ENCODE measurements at regions not wholly inside any gene's neighbourhood (a gene's known extent, or its start where the extent isn't known, plus 50 kb on each side); places are given as distances from the start of the nearest gene placed in this dataset.
"Not testable (repeated sequence)": the region's sequence is repeated elsewhere in the genome, so short reads cannot be mapped to it uniquely, and the experiment has no call there.

DNA sequence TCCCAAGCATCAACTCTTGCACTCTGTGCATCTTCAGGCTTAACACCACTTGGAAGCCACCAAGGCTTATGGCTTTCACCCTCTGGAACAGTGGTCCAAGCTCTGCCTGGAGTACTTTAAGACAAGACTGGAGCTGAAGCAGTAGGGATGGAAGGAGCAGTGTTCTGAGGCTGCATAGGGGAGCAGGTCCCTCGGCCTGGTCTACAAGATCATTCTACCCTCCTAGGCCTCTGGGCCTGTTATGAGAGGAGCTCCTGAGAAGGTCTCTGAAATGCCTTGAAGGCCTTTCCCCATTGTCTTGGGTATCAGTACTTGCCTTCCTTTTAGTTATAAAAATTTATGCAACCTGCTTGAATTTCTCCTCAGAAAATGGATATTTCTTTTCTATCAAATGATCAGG, 286.7 kb downstream of the CPXCR1 start:
- FAIRE-seq = no peak
- H3K36me3 ChIP-seq (ENCODE audit: control insufficient read depth, insufficient read depth, low read length) = no peaks in the 10 kb centered on the region
- TF ChIP-seq, protein P1, sequence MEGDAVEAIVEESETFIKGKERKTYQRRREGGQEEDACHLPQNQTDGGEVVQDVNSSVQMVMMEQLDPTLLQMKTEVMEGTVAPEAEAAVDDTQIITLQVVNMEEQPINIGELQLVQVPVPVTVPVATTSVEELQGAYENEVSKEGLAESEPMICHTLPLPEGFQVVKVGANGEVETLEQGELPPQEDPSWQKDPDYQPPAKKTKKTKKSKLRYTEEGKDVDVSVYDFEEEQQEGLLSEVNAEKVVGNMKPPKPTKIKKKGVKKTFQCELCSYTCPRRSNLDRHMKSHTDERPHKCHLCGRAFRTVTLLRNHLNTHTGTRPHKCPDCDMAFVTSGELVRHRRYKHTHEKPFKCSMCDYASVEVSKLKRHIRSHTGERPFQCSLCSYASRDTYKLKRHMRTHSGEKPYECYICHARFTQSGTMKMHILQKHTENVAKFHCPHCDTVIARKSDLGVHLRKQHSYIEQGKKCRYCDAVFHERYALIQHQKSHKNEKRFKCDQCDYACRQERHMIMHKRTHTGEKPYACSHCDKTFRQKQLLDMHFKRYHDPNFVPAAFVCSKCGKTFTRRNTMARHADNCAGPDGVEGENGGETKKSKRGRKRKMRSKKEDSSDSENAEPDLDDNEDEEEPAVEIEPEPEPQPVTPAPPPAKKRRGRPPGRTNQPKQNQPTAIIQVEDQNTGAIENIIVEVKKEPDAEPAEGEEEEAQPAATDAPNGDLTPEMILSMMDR (IDR thresholded peaks at IDR 0.05; ENCODE audit: insufficient read depth, low read length, severe bottlenecking) = no peak

GRCh38 chrX:89034679-89035078, 287.7 kb downstream of the CPXCR1 start:
- TF ChIP-seq, protein P1 (IDR thresholded peaks at IDR 0.05; ENCODE audit: insufficient read depth, low read length, severe bottlenecking) = no peak
- no peak overlapping the region for H3K4me3 ChIP-seq (ENCODE audit: low read depth, low read length)
- FAIRE-seq (no peak), DNase-seq (ENCODE audit: low read depth) (no peak)
- H3K27me3 ChIP-seq (ENCODE audit: control insufficient read depth, insufficient read depth, low read length) = no peaks in the 10 kb centered on the region
- no peaks in the 10 kb centered on the region for H3K36me3 ChIP-seq (ENCODE audit: control insufficient read depth, insufficient read depth, low read length)

More for the DNA sequence above, 286.7 kb downstream of the CPXCR1 start:
- no peak for DNase-seq (ENCODE audit: low read depth)
- no peaks in the 10 kb centered on the region for H3K27me3 ChIP-seq (ENCODE audit: control insufficient read depth, insufficient read depth, low read length)
- no peak overlapping the region for H3K4me3 ChIP-seq (ENCODE audit: low read depth, low read length)

DNA sequence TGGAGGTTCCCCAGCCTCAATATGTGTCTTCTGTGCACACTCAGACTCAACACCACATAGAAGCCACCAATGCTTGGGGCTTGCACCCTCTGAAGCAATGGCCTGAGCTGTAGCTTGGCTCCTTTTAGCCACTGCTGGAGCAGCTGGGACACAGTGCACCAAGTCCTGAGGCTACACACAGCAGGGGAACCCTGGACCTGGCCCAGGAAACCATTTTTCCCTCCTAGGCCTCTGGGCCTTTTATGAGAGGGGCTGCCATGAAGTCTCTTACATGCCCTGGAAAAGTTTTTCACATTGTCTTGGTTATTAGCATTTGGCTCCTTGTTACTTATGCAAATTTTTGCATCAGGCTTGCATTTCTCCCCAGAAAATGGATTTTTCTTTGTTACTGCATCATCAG, 306.2 kb downstream of the CPXCR1 start:
- DNase-seq (ENCODE audit: low read depth) (no peak), FAIRE-seq (no peak)
- Histone ChIP-seq H3K36me3 (ENCODE audit: control insufficient read depth, insufficient read depth, low read length) (no peaks in the 10 kb centered on the region), H3K4me3 (ENCODE audit: low read depth, low read length) (no peak overlapping the region), H3K27me3 (ENCODE audit: control insufficient read depth, insufficient read depth, low read length) (no peaks in the 10 kb centered on the region)
- TF ChIP-seq, protein P1 (IDR thresholded peaks at IDR 0.05; ENCODE audit: insufficient read depth, low read length, severe bottlenecking) = no peak

DNA sequence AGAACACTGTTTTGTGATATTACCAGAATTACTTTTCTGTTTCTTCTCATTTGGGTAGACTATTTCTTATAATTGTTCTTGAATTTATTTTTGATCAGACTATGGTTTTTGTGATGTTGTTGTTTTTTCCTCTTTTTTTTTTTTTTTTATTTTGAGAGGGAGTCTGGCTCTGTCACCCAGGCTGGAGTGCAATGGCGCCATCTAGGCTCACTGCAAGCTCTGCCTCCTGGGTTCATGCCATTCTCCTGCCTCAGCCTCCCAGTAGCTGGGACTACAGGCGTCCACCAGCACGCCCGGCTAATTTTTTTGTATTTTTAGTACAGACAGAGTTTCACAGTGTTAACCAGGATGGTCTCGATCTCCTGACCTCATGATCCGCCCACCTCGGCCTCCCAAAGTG, 352.6 kb downstream of the CPXCR1 start:
- H3K27me3 ChIP-seq (ENCODE audit: control insufficient read depth, insufficient read depth, low read length); FAIRE-seq; H3K36me3 ChIP-seq (ENCODE audit: control insufficient read depth, insufficient read depth, low read length); DNase-seq (ENCODE audit: low read depth); H3K4me3 ChIP-seq (ENCODE audit: low read depth, low read length): not testable (repeated sequence)

DNA sequence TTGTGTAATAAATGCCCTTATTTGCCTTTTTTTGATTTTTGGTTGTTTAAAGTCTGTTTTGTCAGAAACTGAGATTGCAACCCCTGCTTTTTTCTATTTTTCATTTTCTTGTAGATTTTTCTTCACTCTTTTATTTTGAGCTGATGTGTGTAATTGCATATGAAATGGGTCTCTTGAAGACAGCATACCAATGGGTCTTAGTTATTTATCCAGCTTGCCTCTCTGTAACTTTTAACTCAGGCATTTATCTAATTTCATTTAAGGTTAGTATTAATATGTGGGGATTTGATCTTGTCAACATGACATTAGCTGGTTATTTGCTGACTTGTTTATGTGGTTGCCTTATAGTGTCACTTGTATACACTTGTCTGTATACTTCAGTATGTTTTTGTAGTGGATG, 378.0 kb downstream of the CPXCR1 start:
- TF ChIP-seq, protein P1 (IDR thresholded peaks at IDR 0.05; ENCODE audit: insufficient read depth, low read length, severe bottlenecking) = no peak
- Histone ChIP-seq H3K27me3 (ENCODE audit: control insufficient read depth, insufficient read depth, low read length) (no peaks in the 10 kb centered on the region), H3K36me3 (ENCODE audit: control insufficient read depth, insufficient read depth, low read length) (no peaks in the 10 kb centered on the region), H3K4me3 (ENCODE audit: low read depth, low read length) (no peak overlapping the region)
- FAIRE-seq (no peak), DNase-seq (ENCODE audit: low read depth) (no peak)
